Right lobe of liver (tissue), 4 donors: ENCODE measurements at regions not wholly inside any gene's neighbourhood (a gene's known extent, or its start where the extent isn't known, plus 50 kb on each side); places are given as distances from the start of the nearest gene placed in this dataset.

Source experiments
- POLR2A ChIP-seq: fragments of 450-650 bp; IDR thresholded peaks from one replicate; pipeline ENCODE4 v1.6.1; 2017; ENCODE audit warnings: antibody characterized with exemption, mild to moderate bottlenecking
- TF ChIP-seq, protein P1 (sequence below), 4 donors: fragments of 200-600 bp in 3 of 4; fragments of 450-650 bp in 1 of 4; IDR thresholded peaks; one replicate each; pipeline versions ENCODE4 v1.5.1 to v1.8.0; 2016 to 2022; ENCODE audit warnings: antibody characterized with exemption in 4 of 4, mild to moderate bottlenecking in 2 of 4
- donor health status: DM: no; HTN: no; CAD: no.
- donor health status: DM: no; HTN: no; CAD: no.
- donor health status: DM: no; HTN: yes; CAD: no.

DNA sequence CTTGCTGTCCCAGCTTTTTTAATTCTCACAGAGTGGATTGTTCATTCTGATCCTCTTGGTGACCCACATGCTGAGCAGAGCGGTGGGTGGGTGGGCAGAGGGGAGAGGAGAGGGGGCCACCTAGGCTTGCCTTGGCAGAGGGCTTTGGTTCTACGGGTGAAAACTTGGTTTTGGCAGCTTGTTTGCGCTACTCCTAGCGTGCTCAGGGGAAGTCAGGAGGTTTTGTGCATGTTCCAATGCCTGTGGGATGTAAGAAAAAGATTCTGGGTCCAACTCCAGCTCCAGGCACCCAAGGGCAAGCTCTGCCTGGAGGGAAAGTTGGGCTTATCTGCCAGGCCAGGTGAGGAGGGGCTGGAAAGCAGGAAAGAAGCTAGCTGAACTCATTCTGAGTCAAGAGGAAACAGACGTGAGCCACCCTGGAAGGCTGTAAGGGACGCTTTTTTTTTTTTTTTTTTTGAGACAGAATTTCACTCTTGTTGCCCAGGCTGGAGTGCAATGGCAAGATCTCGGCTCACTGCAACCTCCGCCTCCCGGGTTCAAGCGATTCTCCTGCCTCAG is 169.1 kb downstream of the WSCD1 start:
- no peak for TF ChIP-seq POLR2A
- TF ChIP-seq, protein P1, sequence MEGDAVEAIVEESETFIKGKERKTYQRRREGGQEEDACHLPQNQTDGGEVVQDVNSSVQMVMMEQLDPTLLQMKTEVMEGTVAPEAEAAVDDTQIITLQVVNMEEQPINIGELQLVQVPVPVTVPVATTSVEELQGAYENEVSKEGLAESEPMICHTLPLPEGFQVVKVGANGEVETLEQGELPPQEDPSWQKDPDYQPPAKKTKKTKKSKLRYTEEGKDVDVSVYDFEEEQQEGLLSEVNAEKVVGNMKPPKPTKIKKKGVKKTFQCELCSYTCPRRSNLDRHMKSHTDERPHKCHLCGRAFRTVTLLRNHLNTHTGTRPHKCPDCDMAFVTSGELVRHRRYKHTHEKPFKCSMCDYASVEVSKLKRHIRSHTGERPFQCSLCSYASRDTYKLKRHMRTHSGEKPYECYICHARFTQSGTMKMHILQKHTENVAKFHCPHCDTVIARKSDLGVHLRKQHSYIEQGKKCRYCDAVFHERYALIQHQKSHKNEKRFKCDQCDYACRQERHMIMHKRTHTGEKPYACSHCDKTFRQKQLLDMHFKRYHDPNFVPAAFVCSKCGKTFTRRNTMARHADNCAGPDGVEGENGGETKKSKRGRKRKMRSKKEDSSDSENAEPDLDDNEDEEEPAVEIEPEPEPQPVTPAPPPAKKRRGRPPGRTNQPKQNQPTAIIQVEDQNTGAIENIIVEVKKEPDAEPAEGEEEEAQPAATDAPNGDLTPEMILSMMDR (IDR thresholded peaks at IDR 0.05) = no peak
